GM13976 (cell line): ENCODE measurements at regions not wholly inside any gene's neighbourhood (a gene's known extent, or its start where the extent isn't known, plus 50 kb on each side); places are given as distances from the start of the nearest gene placed in this dataset.
A peak's percentile ranks its signal among the peaks of the same experiment; 100 is the strongest.

Experiments
- DNase-seq: peaks from one replicate; pipeline ENCODE4 v3.0.0; 2012; ENCODE audit warnings: low spot score
- CTCF ChIP-seq: IDR thresholded peaks from 2 replicates; pipeline ENCODE4 v1.5.1; 2012; ENCODE audit warnings: borderline replicate concordance, mild to moderate bottlenecking; ENCODE audit not compliant: insufficient read depth; ENCODE audit errors: extremely low read depth, missing control alignments, control extremely low read depth
- in situ Hi-C: fragments of 300-500 bp; cut with MboI; formaldehyde crosslinking; loops from one replicate; pipeline ENCODE4 v1.12.0; 2022; ENCODE audit warnings: low sequenced_read_pairs, mixed read lengths, inconsistent platforms; ENCODE audit not compliant: unreplicated experiment

- no peak for DNase-seq
- TF ChIP-seq CTCF = no peak
- in situ Hi-C loops = loop anchor here (10.0 kb wide), 1 partner anchor 344 kb away; no protein-coding TSS in a partner anchor
Measured at GRCh38 chr16:72468582-72468981, 296.6 kb upstream of the PMFBP1 start.

- in situ Hi-C loops = loop anchor here (10.0 kb wide), 1 partner anchor 342 kb away; no protein-coding TSS in a partner anchor
- DNase-seq = peak; percentile 27
- TF ChIP-seq CTCF = peak; percentile 34
Measured at GRCh38 chr16:72467157-72467759, 295.3 kb upstream of the PMFBP1 start.

- no peak for DNase-seq
- no peak for TF ChIP-seq CTCF
- in situ Hi-C loops = loop anchor here (10.0 kb wide), 1 partner anchor 340 kb away; no protein-coding TSS in a partner anchor
Measured at GRCh38 chr16:72464597-72465368, 292.8 kb upstream of the PMFBP1 start.

- in situ Hi-C loops = loop anchor here (10.0 kb wide), 1 partner anchor 339 kb away; no protein-coding TSS in a partner anchor
- no peak for TF ChIP-seq CTCF
Measured at GRCh38 chr16:72464052-72464451, 292.1 kb upstream of the PMFBP1 start.

GRCh38 chr16:72458035-72458434 is 286.1 kb upstream of the PMFBP1 start:
- no peak for TF ChIP-seq CTCF
- in situ Hi-C loops = no loop called here
- no peak for DNase-seq

More at GRCh38 chr16:72464052-72464451, 292.1 kb upstream of the PMFBP1 start:
- no peak for DNase-seq

GRCh38 chr16:72457243-72457940 is 285.4 kb upstream of the PMFBP1 start:
- no peak for TF ChIP-seq CTCF
- DNase-seq = no peak
- in situ Hi-C loops = no loop called here
